Fibroblast of skin of left quadriceps (primary cell): ENCODE measurements at regions not wholly inside any gene's neighbourhood (a gene's known extent, or its start where the extent isn't known, plus 50 kb on each side); places are given as distances from the start of the nearest gene placed in this dataset.

Experiments
- DNase-seq, 2 experiments: peaks; one replicate each; pipeline ENCODE4 v3.0.0-alpha.2; 2013; ENCODE audit warnings: low read depth in 2 of 2

- DNase-seq, result no peak
These were observed 212.4 kb downstream of the PCDH7 start for GRCh38 chr4:30932581-30932980.

- DNase-seq, result no peak
These were observed 218.9 kb downstream of the PCDH7 start for GRCh38 chr4:30939069-30939468.

DNA sequence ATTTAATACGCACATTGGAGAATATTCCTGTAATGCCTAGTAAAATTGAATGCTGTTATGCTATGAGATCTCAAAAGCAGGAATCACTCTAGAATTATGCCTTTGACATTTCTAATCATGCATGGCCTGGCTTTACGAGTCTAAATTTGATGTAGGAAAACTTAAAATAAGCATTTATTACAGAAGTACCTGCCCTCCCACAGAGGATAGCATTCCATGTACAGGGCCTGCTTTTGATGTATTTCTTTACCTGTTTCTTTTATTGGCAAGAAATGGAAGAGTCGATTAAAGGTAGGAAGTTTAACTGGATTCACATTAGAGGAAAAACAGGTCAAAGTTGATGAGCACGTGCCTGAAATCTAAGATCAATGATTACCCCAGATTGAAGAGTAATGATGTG is 219.5 kb downstream of the PCDH7 start:
- no peak for DNase-seq

- no peak for DNase-seq
These were observed 221.5 kb downstream of the PCDH7 start for GRCh38 chr4:30941641-30942040.

DNA sequence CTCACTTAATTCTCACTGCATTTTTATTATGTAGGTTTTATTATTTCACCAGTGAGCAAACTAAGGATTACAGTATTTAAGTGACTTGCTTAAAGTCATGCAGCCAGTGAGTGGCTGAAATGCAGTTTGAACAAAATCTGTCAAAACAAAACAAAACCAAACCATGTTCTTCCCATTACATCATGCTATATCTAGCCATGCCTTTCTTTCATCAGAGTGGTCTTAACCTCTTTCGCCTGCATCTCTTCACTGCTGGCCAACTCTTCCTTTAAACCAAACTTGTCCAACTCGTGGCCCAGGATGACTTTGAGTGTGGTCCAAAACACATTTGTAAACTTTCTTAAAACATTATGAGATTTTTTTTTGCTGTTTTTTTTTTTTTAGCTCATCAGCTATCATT is 223.2 kb downstream of the PCDH7 start:
- no peak for DNase-seq

DNA sequence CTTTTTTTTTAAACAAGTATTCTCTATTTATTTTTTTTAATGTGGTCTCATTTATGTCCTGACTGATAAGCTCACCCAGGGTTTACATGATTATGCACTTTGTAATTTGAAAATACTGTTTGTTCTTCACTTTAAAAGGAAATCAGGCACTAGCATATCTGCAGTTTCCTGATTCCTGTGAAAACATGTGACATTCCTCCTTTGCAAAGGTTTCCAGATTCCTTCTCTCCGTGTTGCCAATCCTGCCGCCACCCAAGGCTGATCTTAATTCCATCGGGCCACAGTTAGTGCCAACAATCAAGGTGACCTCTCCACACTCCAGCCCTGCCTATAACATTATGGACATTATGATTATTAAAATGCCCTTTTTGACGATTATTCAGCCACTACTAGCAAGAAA is 225.4 kb downstream of the PCDH7 start:
- DNase-seq, result no peak

- DNase-seq, result no peak
These were observed 226.1 kb downstream of the PCDH7 start for GRCh38 chr4:30946288-30946687.

DNA sequence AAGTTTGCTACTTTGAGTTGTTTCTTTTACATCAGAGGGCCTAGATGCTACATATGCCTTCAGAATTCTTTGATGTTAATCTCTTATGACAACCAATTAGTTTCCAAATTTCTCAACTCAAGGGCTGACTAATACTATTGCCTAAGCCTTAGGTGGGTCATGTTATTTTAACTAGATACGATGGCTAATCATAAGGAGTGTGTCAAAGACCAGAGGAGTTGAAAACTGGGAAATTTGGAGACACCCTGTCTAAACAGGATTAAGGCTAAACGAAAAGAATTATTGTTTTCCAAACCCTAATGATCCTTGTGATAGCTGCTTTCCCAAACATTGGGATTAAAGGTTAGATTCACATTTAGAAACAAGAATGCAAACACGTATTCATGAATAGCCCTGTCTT is 228.5 kb downstream of the PCDH7 start:
- no peak for DNase-seq

GRCh38 chr4:30950737-30951136 is 230.6 kb downstream of the PCDH7 start:
- no peak for DNase-seq

GRCh38 chr4:30952526-30953219 is 232.5 kb downstream of the PCDH7 start:
- DNase-seq, result no peak

- DNase-seq, result no peak
These were observed 233.6 kb downstream of the PCDH7 start for GRCh38 chr4:30953799-30954198.

GRCh38 chr4:30956916-30957315 is 236.7 kb downstream of the PCDH7 start:
- no peak for DNase-seq

GRCh38 chr4:30957706-30958105 is 237.5 kb downstream of the PCDH7 start:
- no peak for DNase-seq

GRCh38 chr4:30959781-30960485 is 239.8 kb downstream of the PCDH7 start:
- no peak for DNase-seq

GRCh38 chr4:30962939-30963338 is 242.8 kb downstream of the PCDH7 start:
- peak; percentile 5 to 8 for DNase-seq

DNA sequence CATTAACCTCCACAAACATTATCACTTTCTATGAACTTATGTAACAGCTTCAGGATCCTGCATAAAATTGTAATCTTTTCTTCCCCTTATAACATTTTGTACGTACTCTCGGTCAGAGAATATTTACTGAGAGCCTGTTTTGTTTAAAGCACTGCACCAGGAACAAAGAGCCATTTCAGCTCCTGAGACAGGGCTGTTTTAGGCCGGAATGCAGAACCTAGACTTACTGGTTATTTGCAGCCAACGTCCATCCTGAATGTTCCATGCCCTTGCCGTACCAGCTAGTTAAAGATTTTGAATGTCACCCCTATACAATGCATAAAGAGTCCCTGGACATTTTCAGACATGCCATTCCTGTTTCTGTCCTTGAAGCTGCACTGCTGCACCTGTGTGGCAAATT is 248.8 kb downstream of the PCDH7 start:
- no peak for DNase-seq

GRCh38 chr4:30972542-30972941 is 252.4 kb downstream of the PCDH7 start:
- DNase-seq, result no peak

DNA sequence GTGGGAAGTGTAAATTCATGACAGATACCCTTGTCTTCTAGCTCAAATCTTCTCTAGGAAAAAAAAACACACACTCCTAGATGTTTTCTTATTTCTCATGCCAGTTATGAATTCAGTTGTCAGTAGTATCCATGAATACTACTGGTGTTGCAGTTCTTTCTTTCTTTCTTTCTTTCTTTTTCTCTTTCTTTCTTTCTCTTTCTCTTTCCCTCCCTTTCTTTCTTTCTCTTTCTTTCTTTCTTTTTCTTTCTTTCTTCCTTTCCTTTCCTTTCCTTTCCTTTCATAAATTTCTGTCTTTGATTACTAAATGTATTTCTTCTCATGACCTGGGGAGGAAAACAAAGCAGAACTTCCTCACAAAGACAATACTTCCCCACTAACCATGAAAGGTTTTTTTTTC is 253.8 kb downstream of the PCDH7 start:
- no peak for DNase-seq

DNA sequence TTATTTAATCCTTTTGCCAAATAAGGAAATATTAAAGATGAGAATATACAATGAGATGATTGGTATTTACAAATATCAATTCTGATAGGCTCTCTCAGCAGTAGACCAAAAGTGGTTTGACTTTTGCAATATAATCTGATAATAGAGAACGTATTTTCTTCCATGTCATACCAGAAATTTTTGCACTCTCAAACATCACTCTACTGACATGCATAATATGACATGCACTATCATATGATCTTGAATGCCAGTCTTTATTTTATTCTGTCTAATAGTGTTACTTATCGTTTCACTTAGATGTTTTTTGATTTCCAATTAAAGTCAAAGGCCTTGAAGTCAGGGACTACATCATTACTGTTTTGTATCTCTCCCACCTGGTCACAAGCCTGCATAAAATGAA is 259.2 kb downstream of the PCDH7 start:
- no peak for DNase-seq

DNA sequence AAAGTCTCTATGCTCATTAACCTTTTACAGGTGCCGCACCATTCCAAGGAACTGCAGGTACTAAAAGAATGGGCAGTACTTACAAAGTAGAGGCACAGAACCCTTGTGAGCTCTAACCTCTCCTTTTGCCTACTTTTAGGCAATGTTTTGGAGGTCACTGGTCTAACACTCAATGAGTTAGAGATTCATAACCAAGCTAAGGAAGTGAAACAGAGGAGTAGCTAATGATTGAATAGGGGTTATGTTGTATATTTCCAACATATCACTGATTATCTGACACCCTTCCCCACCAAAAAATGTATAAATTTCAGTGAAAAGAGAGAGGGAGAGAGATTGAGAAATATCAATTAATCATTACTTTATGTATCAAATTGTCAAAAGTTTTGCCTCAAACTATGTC is 269.3 kb downstream of the PCDH7 start:
- no peak for DNase-seq

DNA sequence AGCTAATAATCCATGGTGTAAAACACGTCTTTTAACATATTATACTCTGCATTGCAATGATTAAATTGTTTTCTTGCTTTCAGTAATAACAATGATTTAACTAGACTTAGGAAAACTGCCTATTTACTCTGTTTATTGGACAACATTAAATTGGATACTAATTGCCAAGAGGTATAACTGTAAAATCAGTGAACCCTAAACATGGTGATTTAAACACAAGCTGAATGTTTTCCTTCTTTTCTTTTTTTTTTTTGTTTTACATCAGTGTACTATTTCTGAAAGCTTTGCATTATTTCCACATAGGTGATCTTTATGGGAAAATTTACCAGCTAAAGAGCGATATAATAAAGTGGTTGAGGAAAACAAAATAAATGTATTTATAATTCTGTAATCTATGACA is 276.7 kb downstream of the PCDH7 start:
- no peak for DNase-seq

DNA sequence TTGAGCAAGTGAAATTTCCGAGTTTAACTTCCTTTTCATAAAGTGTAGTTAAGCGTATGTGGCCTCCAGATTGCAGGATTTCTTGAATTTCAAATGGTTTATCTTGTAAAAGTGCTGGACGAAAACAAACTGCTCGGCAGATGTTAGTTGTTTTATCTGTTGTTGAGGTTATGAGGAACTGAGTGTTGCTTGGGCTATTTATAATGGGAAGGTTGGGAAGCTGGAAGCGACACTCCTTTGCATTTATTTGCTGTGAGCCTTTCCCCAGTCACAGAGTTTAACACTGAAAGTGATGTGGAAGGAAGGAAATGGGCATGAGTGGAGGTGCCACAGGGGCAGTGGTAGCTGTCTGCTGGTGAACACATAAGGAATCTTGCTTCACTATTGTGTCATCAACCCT is 284.9 kb downstream of the PCDH7 start:
- no peak for DNase-seq

- DNase-seq, result no peak
These were observed 287.7 kb downstream of the PCDH7 start for GRCh38 chr4:31007858-31008257.

- DNase-seq, result peak in 1 of 2 experiments; percentile 1
These were observed 289.8 kb downstream of the PCDH7 start for GRCh38 chr4:31009926-31010325.
